GM19328 (cell line): ENCODE measurements at regions not wholly inside any gene's neighbourhood (a gene's known extent, or its start where the extent isn't known, plus 50 kb on each side); places are given as distances from the start of the nearest gene placed in this dataset.
"Not testable (repeated sequence)": the region's sequence is repeated elsewhere in the genome, so short reads cannot be mapped to it uniquely, and the experiment has no call there.

Source experiments
- ATAC-seq: cut with Tn5 transposase; IDR thresholded peaks from one replicate; pipeline ENCODE4 v1.9.1; 2021; ENCODE audit warnings: mild to moderate bottlenecking, moderate library complexity; ENCODE audit not compliant: unreplicated experiment

GRCh38 chr21:16457498-16457897, 727.7 kb downstream of the USP25 start:
- no peak for ATAC-seq

GRCh38 chr21:16460936-16461335, 731.2 kb downstream of the USP25 start:
- no peak for ATAC-seq

- ATAC-seq: not testable (repeated sequence)
These were observed 734.6 kb downstream of the USP25 start for GRCh38 chr21:16464211-16464889.

- no peak for ATAC-seq
These were observed 738.4 kb downstream of the USP25 start for GRCh38 chr21:16468184-16468583.

GRCh38 chr21:16473988-16474387, 744.2 kb downstream of the USP25 start:
- ATAC-seq: no peak

GRCh38 chr21:16476056-16476825, 746.5 kb downstream of the USP25 start:
- no peak for ATAC-seq

GRCh38 chr21:16488042-16488441, 758.3 kb downstream of the USP25 start:
- ATAC-seq: no peak

GRCh38 chr21:16492356-16492755, 762.6 kb downstream of the USP25 start:
- no peak for ATAC-seq

- no peak for ATAC-seq
These were observed 763.1 kb downstream of the USP25 start for GRCh38 chr21:16492892-16493291.

- no peak for ATAC-seq
These were observed 766.8 kb downstream of the USP25 start for GRCh38 chr21:16496609-16497008.

GRCh38 chr21:16500271-16500670, 770.5 kb downstream of the USP25 start:
- ATAC-seq: no peak

GRCh38 chr21:16502273-16502672, 772.5 kb downstream of the USP25 start:
- ATAC-seq: no peak

- ATAC-seq: no peak
These were observed 773.1 kb downstream of the USP25 start for GRCh38 chr21:16502897-16503296.

- no peak for ATAC-seq
These were observed 774.5 kb downstream of the USP25 start for GRCh38 chr21:16504281-16504680.

- ATAC-seq: no peak
These were observed 775.0 kb downstream of the USP25 start for GRCh38 chr21:16504766-16505165.

- no peak for ATAC-seq
These were observed 779.7 kb downstream of the USP25 start for GRCh38 chr21:16509476-16509875.

- no peak for ATAC-seq
These were observed 784.5 kb downstream of the USP25 start for GRCh38 chr21:16514316-16514715.

- no peak for ATAC-seq
These were observed 787.6 kb downstream of the USP25 start for GRCh38 chr21:16517383-16517782.

GRCh38 chr21:16519036-16519435, 789.3 kb downstream of the USP25 start:
- no peak for ATAC-seq

- no peak for ATAC-seq
These were observed 789.9 kb downstream of the USP25 start for GRCh38 chr21:16519644-16520043.

- no peak for ATAC-seq
These were observed 792.8 kb downstream of the USP25 start for GRCh38 chr21:16522548-16522947.

- ATAC-seq: no peak
These were observed 800.9 kb downstream of the USP25 start for GRCh38 chr21:16530656-16531055.
